Esophagus muscularis mucosa (tissue), 4 donors: ENCODE measurements at regions not wholly inside any gene's neighbourhood (a gene's known extent, or its start where the extent isn't known, plus 50 kb on each side); places are given as distances from the start of the nearest gene placed in this dataset.

Experiments used
- DNase-seq: peaks from one replicate; pipeline ENCODE4 v3.0.0-alpha.2; 2017; ENCODE audit errors: extremely low spot score
- H3K27ac ChIP-seq, 4 donors: fragments of 200-600 bp; sonication (generic); replicated peaks in 1 of 4; 1 replicate in 3 of 4; 2 replicates in 1 of 4; pipeline ENCODE4 v1.5.1; 2016 to 2019; ENCODE audit warnings: mild to moderate bottlenecking in 1 of 4
- H3K27me3 ChIP-seq, 4 donors: fragments of 200-600 bp; sonication (generic); one replicate each; pipeline versions ENCODE4 v1.5.1 to v1.6.0; 2016 to 2019
- H3K36me3 ChIP-seq, 4 donors: fragments of 200-600 bp; sonication (generic); one replicate each; pipeline ENCODE4 v1.5.1; 2016 to 2019
- H3K4me1 ChIP-seq, 4 donors: fragments of 200-600 bp; sonication (generic); one replicate each; pipeline ENCODE4 v1.5.1; 2016 to 2019
- H3K4me3 ChIP-seq, 4 donors: fragments of 200-600 bp; sonication (generic); 1 replicate in 2 of 4; 2 replicates in 2 of 4; pipeline ENCODE4 v1.5.1; 2016 to 2019; ENCODE audit warnings: mild to moderate bottlenecking in 4 of 4, moderate library complexity in 1 of 4
- H3K9me3 ChIP-seq, 4 donors: fragments of 200-600 bp; sonication (generic); 1 replicate in 3 of 4; 2 replicates in 1 of 4; pipeline ENCODE4 v1.5.1; 2016 to 2019
- CTCF ChIP-seq, 3 experiments: fragments of 200-600 bp in 2 of 3; fragments of 450-650 bp in 1 of 3; sonication (generic) in 2 of 3; IDR thresholded peaks; one replicate each; pipeline ENCODE4 v1.5.1; 2017 to 2019; ENCODE audit warnings: antibody characterized with exemption in 3 of 3, mild to moderate bottlenecking in 2 of 3, moderate library complexity in 1 of 3
- EP300 ChIP-seq: sonication (generic); formaldehyde crosslinking; IDR thresholded peaks from one replicate; pipeline ENCODE4 v1.6.1; 2017; ENCODE audit warnings: antibody characterized with exemption
- POLR2A ChIP-seq: fragments of 450-650 bp; IDR thresholded peaks from one replicate; pipeline ENCODE4 v1.6.1; 2017; ENCODE audit warnings: antibody characterized with exemption, moderate library complexity, mild to moderate bottlenecking, low read depth
- POLR2AphosphoS5 ChIP-seq, 2 donors: sonication (generic); formaldehyde crosslinking; IDR thresholded peaks; one replicate each; pipeline ENCODE4 v1.6.1; 2017; ENCODE audit warnings: antibody characterized with exemption in 2 of 2
- WGBS: methylation state at CpG from one replicate; pipeline ENCODE4 v1.1.5; 2018; 5-methylcytosine and 5-hydroxymethylcytosine counted together
- intact Hi-C: fragments of 100-400 bp; cut with DNase I; formaldehyde crosslinking; loops from one replicate; pipeline ENCODE4 v1.15.1; 2023

DNA sequence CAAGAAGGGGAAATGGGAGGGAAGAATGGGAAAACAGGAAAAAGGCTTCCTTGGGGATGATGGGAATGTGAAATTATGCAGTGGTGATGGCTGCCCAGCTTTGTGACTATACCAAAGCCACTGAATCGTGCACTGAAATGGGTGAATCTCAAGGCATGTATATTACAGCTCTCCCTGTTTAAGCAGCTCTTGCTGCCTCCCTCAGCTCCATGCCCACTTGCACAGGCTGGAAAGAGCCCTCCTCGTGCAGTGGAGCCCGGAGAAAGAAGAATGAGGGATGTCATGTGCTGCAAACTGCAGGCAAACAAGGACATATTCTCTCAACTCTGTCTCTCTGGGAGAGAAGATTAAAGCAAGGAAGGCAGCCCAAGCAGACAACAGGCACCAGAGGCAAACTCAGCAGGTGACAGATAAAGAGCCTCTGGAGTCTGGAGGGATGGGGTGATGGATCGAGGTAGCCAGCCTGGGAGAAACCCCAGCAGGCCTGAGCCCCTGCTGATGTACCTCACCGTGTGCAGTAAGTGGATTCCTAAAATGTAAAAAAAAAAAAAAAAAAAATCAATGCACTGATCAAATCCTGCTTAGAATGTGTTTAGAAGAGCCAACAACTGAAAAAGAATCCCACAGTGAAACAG, 62.4 kb upstream of the SLC66A3 start:
- H3K4me3 ChIP-seq = no peak overlapping the region
- H3K27me3 ChIP-seq = peaks cover 0 to 8% (median 0%) of the 10 kb centered on the region in 4 donors
- intact Hi-C loops = no loop called here
- H3K36me3 ChIP-seq = no peaks in the 10 kb centered on the region
- WGBS = 71% methylated on average over 5 of the region's 5 CpGs
- no peaks in the 10 kb centered on the region for H3K9me3 ChIP-seq
- no peaks in the 10 kb centered on the region for H3K4me1 ChIP-seq
- DNase-seq = peak; percentile 62
- TF ChIP-seq EP300 = no peak
- TF ChIP-seq POLR2A = no peak
- TF ChIP-seq POLR2AphosphoS5 (IDR thresholded peaks at IDR 0.05) = no peak
- TF ChIP-seq CTCF (IDR thresholded peaks at IDR 0.05) = no peak
- H3K27ac ChIP-seq = no peak overlapping the region

DNA sequence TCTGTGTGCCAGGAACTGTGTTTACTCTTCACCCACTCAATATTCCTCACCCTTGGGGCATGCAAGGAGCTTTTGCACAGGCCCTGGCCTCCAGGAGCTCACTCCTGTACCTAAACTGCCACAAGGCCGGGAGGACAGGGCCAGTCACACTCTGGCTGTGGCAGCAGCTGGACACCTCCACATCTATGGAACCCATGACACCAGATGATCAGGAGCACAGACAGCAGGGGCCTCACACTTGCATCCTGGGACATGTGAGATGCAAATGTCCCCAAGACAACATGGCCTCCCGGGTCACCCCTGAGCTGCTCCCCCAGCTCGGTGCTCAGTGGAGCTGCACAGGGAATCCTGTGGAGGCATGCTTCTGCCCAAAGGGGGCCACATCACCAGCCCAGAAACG, 61.8 kb upstream of the SLC66A3 start:
- Histone ChIP-seq H3K4me1 (no peaks in the 10 kb centered on the region), H3K4me3 (no peak overlapping the region), H3K36me3 (no peaks in the 10 kb centered on the region), H3K9me3 (no peaks in the 10 kb centered on the region), H3K27ac (no peak overlapping the region), H3K27me3 (peaks cover 0 to 8% (median 0%) of the 10 kb centered on the region in 4 donors)
- DNase-seq = peak; percentile 88
- TF ChIP-seq CTCF (IDR thresholded peaks at IDR 0.05) = no peak
- no peak for TF ChIP-seq POLR2AphosphoS5 (IDR thresholded peaks at IDR 0.05)
- no peak for TF ChIP-seq EP300
- TF ChIP-seq POLR2A = no peak
- WGBS = 69% methylated on average over 2 of the region's 4 CpGs
- intact Hi-C loops = no loop called here

GRCh38 chr2:11094021-11094810, 61.1 kb upstream of the SLC66A3 start:
- Histone ChIP-seq H3K9me3 (no peaks in the 10 kb centered on the region), H3K27me3 (peaks cover 0 to 8% (median 0%) of the 10 kb centered on the region in 4 donors), H3K4me3 (no peak overlapping the region), H3K36me3 (no peaks in the 10 kb centered on the region), H3K27ac (no peak overlapping the region), H3K4me1 (no peaks in the 10 kb centered on the region)
- DNase-seq = peak; percentile 77
- TF ChIP-seq POLR2A (no peak), CTCF (IDR thresholded peaks at IDR 0.05) (no peak), POLR2AphosphoS5 (IDR thresholded peaks at IDR 0.05) (no peak), EP300 (no peak)
- 72% methylated on average over 13 of the region's 19 CpGs for WGBS
- intact Hi-C loops = no loop called here

DNA sequence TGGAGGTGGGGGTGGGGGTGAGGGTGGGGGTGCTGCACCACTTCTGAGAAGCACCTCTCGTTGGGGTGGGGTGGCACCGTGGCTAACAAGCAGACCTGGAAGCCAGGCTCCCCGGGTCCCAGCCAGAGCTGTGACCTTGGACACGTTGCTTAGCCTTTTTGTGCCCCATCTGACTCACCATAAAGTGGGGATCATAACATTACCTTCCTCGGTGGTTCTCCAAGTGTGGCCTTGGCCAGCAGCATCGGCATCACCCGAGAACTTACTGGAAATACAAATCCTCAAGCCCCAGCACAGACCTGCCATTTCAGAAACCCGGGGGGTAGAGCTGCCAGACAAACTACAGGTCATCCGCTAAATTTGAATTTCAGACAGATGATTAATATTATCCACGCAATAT, 58.7 kb upstream of the SLC66A3 start:
- Histone ChIP-seq H3K4me1 (no peaks in the 10 kb centered on the region), H3K9me3 (no peaks in the 10 kb centered on the region), H3K36me3 (no peaks in the 10 kb centered on the region), H3K27me3 (peaks cover 0 to 12% (median 0%) of the 10 kb centered on the region in 4 donors), H3K4me3 (no peak overlapping the region), H3K27ac (no peak overlapping the region)
- peak; percentile 81 for DNase-seq
- TF ChIP-seq POLR2A (no peak), CTCF (IDR thresholded peaks at IDR 0.05) (no peak), EP300 (no peak)
- intact Hi-C loops = no loop called here
- 75% methylated on average over 10 of the region's 10 CpGs for WGBS
